ENCODE measurements at regions not wholly inside any gene's neighbourhood (a gene's known extent, or its start where the extent isn't known, plus 50 kb on each side); places are given as distances from the start of the nearest gene placed in this dataset.

DNA sequence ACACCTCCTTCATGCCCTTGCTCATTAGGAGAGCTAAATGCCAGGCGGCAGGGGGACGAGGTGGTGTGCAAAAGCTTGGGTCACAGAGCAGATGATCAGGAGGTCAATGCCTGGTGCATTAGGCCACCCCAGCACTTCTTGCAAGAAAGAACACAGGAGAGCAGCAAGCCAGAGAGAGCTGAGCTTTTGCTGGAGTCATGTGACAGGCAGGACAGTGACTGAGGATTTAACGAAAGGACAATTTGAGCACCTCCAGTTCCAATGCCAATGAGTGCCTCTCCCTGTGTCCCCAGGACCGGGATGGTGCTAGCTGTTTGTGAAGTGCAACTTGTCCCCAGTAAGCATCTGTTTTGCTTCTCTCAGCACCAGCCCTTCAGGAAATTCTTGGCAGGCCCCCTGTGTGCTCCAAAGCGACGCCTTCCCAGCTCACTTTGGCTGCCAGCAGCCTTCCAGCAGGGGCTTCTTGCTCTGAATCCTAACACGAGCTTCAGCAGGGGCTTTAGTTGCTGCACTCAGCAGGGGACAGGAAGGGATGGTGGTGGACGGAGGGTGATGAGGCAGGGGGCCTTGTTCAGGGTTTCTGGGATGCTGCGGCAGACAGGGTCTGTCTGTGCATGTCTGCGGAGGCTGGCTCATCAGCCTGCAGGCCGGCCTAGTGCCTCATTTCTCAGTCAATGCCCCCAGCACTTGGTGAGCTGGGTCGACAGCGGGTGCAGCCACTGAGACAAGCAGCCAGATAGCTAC lies 368.1 kb downstream of the RPS24 start:
- DNase-seq = no peak

DNA sequence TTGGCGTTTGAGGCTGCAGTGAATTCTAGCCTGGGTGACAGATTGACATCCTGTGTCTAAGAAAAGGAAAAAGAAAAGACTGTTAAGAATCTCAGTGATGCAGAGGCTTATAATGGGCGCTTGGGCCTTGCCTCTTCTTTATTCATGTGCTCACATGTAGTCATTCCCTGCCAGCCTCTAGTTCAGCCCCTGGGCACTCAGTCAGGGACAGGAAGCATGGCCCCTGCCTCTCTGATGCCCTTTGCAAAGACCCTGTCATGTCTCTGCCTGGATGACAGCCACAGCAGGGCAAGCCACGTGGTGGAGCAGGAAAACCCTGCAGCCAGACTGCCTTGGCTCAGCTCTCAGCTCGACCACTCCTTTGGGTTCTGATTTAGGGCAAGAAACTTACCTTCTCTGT lies 368.9 kb downstream of the RPS24 start:
- no peak for DNase-seq

DNA sequence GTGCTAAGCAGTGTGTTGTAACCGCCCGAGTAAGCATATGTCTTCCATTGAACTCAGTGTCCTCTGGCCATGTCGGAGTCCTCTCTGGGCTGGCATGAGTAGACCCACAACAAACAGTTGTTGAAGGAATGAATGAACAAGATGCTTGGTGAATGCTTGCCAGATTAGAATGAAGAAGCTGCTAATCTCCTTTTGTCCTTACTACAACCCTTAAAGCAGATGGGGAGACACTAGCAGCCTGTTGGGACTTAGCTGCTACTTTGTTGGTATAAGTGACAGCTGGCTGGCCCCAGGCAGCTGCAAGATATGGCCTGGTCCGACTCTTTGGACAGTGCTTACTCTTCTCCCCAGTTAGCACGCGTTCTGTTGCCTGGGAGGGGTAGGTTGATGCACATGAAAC lies 370.1 kb downstream of the RPS24 start:
- DNase-seq = no peak

DNA sequence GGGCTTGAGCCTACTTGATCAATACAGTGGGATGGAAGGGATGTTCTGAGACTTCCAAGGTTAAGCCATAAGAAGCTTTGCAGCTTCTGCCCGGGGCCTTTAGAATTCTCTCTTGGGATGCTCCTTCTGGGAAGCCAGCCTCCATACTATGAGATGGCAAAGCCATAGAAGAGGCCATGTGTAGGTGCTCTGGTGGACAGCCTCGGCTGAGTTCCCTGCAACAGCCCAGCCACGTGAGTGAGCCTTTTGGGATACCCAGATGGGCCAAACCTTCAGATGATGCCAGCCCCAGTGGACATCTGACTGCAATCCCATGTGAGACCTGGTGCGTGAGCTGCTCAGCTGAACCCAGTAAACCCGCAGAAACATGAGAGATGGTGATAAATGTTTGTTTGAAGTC lies 370.6 kb downstream of the RPS24 start:
- DNase-seq = no peak

DNA sequence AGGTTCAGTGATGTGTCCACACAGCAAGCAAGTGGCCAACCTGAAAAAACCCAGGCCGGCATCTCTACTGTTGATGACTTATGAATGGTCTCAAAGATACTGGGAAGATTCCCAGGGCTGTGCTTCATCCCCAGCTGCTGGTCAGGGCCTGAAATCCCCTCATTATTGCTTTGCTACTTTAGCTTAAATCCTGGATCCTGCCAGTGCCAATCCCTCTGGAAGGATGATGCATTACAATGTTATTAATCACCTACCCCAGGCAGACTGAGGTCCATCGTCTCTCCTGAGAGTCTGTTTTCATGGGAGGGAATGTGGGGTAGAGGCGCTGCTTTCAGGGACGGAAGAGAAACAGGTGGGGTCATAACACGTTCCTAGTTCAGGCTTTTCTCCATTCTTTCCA lies 371.6 kb downstream of the RPS24 start:
- DNase-seq = no peak

DNA sequence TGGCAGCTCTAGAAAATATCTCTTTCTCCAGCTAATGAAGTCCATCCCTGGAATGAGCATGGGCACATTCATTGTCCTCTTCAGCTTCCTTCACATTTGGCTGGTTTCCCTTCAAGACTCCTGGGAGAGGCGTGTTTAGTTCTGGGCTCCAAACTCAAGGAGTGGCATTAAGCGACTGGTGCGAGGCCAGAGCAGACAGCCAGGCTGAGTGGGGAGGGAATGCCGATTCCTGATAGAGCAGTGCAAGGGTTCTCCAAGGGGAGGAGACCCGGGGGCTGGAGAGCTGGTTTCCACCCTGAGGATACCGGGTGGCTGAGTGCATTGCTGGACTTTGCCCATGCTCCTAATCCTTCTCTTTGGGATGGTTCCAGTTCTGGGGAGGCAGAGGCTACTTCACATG lies 372.1 kb downstream of the RPS24 start:
- no peak for DNase-seq

- DNase-seq = no peak
Observed at GRCh38 chr10:78406648-78407008, 373.0 kb downstream of the RPS24 start.

GRCh38 chr10:78407009-78407711 lies 373.5 kb downstream of the RPS24 start:
- DNase-seq = peak; percentile 76

DNA sequence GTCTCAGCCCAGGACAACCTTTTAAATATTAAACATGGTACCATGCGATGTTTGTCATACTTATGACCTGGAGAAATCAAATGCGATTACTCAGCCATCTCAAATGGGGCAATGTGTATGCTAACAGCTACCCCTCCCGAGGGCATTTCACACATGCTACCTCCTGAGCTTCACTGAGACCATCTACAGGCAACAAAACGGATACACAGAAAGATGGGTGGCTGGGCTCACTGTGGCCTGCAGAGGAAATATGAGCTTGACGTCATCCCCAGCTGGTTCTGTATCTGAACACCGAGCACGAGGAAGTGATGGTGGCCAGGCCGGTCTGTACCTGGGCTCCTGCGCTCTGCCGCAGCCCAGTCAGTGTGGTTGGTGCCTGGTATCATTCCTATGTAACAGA lies 374.3 kb downstream of the RPS24 start:
- no peak for DNase-seq

DNA sequence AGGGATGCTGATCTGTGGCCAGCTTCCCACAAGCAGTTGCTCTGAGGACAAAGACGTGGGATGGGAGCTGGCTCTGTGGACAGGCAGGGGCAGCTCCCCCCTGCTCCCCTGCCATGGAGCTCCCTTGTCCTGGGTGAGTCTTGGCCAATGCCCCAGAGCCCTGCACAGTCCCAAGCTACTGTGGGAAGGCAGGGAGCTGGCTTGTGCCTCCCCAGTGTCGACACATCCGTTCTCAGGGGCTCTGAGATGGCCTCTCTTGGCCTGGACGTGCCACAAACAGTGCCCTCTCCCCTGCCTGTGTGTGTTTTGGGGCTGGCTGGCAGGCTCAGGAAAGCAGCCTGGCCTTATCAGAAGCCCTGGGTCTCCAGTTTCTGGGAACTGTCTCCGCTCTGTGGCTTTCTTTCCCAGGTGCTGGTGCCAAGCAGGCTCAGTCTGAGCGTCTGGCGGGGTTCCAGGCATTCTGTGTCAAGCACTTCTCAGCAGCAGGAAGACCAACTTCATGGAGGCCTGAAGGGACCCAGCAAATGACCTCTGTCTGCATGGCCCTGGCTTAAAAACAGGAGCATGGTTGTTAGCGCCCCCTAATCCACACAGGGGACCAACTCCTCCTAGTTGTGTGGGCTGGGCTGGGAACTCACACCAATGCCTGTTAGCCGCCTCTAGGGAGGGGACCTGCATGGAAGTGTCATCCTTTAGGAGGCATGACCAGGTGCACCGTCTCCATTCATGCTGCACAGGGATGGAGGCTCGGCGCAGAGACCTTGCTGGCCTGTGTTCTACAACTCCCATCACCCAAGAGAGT lies 375.2 kb downstream of the RPS24 start:
- DNase-seq = no peak

DNA sequence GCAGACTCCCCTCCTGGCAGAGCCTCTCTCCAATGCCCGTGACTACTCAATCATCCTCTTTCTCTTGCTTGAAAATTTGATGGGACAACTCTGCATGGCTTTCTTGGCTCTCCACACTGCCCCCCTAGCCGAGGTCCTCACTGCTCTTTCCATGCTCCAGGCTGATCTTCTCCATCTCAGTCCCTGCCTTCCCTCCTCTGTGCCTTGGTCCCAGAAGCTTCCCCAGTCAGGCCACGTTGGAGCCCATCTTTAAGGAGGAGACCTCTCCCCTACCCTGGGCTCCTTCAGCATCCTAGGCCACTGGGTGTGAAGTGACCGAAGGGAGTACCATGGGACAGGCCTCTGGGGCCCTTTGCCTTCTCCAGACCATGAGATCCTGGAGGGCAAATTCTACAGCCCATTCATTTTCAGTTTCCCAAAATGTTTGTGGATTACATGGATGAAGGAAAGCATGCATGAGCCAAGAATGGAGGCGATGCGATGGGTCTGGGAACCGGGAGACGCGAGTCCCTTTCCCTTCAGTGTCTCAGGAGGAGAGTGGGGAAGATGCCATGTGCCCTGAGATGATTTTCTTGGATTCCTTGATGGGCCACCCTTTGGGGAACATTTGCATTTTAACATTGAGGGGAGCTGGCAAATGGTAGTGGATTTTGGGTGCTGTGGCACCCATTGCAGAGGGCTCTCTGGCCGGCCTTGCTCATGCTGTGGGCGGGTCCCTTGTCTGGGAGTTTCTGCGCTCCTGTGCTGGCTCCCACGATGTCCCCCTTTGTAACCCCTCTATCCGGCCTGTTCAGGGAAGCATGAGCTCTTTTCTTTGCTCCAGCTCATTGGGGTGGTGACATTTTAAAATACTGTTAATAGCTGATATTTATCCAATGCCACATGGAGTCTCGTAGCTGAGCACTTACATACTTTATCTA lies 376.6 kb downstream of the RPS24 start:
- no peak for DNase-seq

DNA sequence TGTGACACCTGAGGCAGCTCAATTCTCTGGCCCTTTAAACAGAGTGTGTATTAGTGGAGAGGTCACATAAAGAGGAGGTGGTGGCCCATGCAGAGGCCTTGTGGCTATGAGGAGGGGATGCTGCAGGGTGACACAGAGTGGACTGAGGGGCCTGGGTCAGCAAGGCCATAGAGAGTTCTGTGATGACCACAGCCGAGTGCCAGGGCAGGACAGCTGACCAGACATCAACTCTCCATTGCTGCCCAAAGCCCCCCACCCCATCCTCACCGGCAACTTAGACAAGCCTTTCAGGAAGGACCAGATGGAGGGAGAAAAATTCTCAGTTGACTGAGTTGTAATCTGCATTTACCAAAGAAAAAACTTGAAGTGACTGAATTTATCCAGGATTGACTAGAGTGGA lies 378.1 kb downstream of the RPS24 start:
- DNase-seq = no peak

DNA sequence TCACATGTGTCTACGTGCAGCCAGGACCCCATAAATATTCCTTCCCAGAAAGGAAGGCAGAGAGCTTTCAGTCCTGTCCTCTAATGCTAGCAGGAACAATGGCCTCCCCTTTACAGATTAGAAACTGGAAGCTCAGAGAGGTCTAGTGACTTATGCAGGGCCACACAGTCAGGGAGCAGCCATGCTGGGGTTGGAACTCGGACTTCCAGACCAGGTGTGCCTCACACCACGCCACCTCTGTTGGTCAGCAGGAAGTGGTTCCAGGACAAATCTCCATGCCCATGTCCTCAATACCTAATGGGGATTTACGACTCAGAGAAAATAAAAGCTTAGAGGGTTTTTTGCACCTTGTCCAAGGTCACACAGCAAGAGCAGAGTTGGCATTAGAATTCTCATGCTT lies 378.9 kb downstream of the RPS24 start:
- DNase-seq = no peak

DNA sequence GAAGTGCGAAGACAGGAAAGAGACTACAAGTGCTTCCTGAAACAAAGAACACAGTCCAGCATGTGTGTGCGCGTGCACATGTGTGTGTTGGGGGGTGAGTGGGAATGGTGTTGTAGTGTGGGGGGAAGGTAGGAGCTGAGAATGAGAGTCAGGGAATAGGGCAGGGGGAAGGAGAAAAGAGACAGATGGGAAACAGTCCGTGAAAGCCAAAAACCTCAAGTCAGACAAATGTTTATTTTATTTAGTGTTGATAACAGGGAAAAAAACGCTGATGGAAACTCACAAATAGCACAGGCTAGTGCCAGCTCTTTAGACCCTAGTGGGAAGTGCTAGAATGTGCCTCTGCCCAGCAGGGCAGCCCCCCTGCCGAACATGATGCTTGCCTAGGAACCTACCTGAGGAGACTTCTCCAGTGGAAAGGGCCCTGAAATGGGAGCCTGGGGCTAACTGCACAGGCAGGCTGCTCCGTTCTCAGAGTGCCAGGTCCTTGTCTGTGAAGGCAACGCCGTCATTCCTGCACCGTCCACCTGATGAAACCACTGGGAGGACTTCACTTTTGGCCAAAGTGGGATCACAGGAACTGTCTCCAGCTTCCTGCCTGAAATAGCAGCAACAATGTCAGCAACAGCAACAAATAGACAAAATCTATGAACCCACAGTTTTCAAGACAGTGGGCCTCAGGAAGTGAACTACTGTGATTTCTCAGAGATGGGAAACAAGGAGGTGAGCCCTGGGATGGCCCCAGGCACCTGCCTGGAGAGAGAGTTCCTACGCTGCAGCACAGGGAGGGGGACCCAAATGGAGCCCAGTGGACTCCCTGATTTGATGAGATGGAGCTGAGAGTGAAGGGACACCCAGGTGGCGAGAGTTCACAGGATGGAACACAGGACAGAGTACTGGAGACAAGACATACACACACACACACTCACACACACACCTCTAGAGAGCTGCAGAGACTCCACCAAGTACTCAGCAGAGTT lies 379.7 kb downstream of the RPS24 start:
- DNase-seq = no peak

- DNase-seq = no peak
Observed at GRCh38 chr10:78414380-78414779, 380.7 kb downstream of the RPS24 start.

GRCh38 chr10:78415111-78415510 lies 381.4 kb downstream of the RPS24 start:
- no peak for DNase-seq

- DNase-seq = no peak
Observed at GRCh38 chr10:78416031-78417011, 382.7 kb downstream of the RPS24 start.

- no peak for DNase-seq
Observed at GRCh38 chr10:78417425-78418370, 384.0 kb downstream of the RPS24 start.
